OCI-LY3 (cell line): ENCODE measurements at regions not wholly inside any gene's neighbourhood (a gene's known extent, or its start where the extent isn't known, plus 50 kb on each side); places are given as distances from the start of the nearest gene placed in this dataset.
"Not testable (repeated sequence)": the region's sequence is repeated elsewhere in the genome, so short reads cannot be mapped to it uniquely, and the experiment has no call there.

Source experiments
- H2AFZ ChIP-seq: fragments of 200-600, 300-600 bp; shearing (Covaris generic); 2 replicates; pipeline ENCODE4 v1.6.0; 2014; ENCODE audit warnings: antibody characterized with exemption, low read depth, low read length
- H3K27ac ChIP-seq: fragments of 200-600, 300-600 bp; sonication (generic); 2 replicates; pipeline ENCODE4 v1.5.1; 2014; ENCODE audit warnings: mild to moderate bottlenecking, low read length, moderate library complexity, mixed read lengths
- H3K27me3 ChIP-seq: fragments of 200-600, 300-600 bp; sonication (generic); 2 replicates; pipeline ENCODE4 v1.6.1; 2014; ENCODE audit warnings: low read depth, low read length, mixed read lengths
- H3K36me3 ChIP-seq: fragments of 200-600, 300-600 bp; sonication (generic); replicated peaks from 2 replicates; pipeline ENCODE3; 2014; ENCODE audit warnings: low read depth, low read length, mixed read lengths
- H3K4me1 ChIP-seq: fragments of 300-600, 200-600 bp; sonication (generic); 2 replicates; pipeline ENCODE4 v1.6.1; 2014; ENCODE audit warnings: low read length, mixed read lengths
- H3K4me2 ChIP-seq: fragments of 200-600, 300-600 bp; sonication (generic); 2 replicates; pipeline ENCODE4 v1.6.1; 2014; ENCODE audit warnings: low read length, mixed read lengths
- H3K4me3 ChIP-seq: fragments of 300-600, 200-600 bp; sonication (generic); 2 replicates; pipeline ENCODE4 v1.5.1; 2014; ENCODE audit warnings: antibody characterized with exemption, mild to moderate bottlenecking, low read length, moderate library complexity
- H3K79me2 ChIP-seq: fragments of 300-600, 200-600 bp; shearing (Covaris generic); 2 replicates; pipeline ENCODE4 v1.6.1; 2014; ENCODE audit warnings: mild to moderate bottlenecking, low read length, mixed read lengths
- H3K9ac ChIP-seq: fragments of 300-600, 200-600 bp; shearing (Covaris generic); 2 replicates; pipeline ENCODE4 v1.6.0; 2014; ENCODE audit warnings: mild to moderate bottlenecking, low read length, moderate library complexity
- H3K9me3 ChIP-seq: fragments of 200-600, 300-600 bp; shearing (Covaris generic); 2 replicates; pipeline ENCODE4 v1.6.1; 2014; ENCODE audit warnings: low read length, mixed read lengths; ENCODE audit not compliant: insufficient read depth
- H4K20me1 ChIP-seq: fragments of 200-600, 300-600 bp; sonication (generic); 2 replicates; pipeline ENCODE4 v1.6.1; 2016; ENCODE audit warnings: low read length, mixed read lengths; ENCODE audit not compliant: insufficient read depth
- CTCF ChIP-seq: fragments of 200-600, 300-600 bp; sonication (generic); IDR thresholded peaks from 2 replicates; pipeline ENCODE4 v1.5.1; 2014; ENCODE audit warnings: antibody characterized with exemption, low read length, low read depth
- EZH2phosphoT487 ChIP-seq: fragments of 200-600 bp; shearing (Covaris generic); IDR thresholded peaks from 2 replicates; pipeline ENCODE4 v1.6.1; 2018; ENCODE audit warnings: antibody characterized with exemption, mixed run types, low read depth

GRCh38 chr6:170144571-170145271, 146.2 kb downstream of the DLL1 start:
- TF ChIP-seq CTCF: no peak
- TF ChIP-seq EZH2phosphoT487: no peak
- H3K9me3 ChIP-seq: no peaks in the 10 kb centered on the region

GRCh38 chr6:170143401-170144150, 147.3 kb downstream of the DLL1 start:
- Histone ChIP-seq H3K4me1 (no peaks in the 10 kb centered on the region), H3K4me2 (no peak overlapping the region), H2AFZ (no peak overlapping the region), H3K27me3 (no peaks in the 10 kb centered on the region), H4K20me1 (no peaks in the 10 kb centered on the region), H3K36me3 (no peaks in the 10 kb centered on the region), H3K9ac (no peak overlapping the region), H3K27ac (no peak overlapping the region), H3K4me3 (no peak overlapping the region), H3K79me2 (no peaks in the 10 kb centered on the region), H3K9me3 (no peaks in the 10 kb centered on the region)
- TF ChIP-seq CTCF (no peak), EZH2phosphoT487 (no peak)

More at GRCh38 chr6:170144571-170145271, 146.2 kb downstream of the DLL1 start:
- Histone ChIP-seq H4K20me1 (no peaks in the 10 kb centered on the region), H3K4me3 (no peak overlapping the region), H3K79me2 (no peaks in the 10 kb centered on the region), H3K27ac (no peak overlapping the region), H3K4me1 (no peaks in the 10 kb centered on the region), H3K27me3 (no peaks in the 10 kb centered on the region), H3K4me2 (no peak overlapping the region), H3K9ac (no peak overlapping the region), H3K36me3 (no peaks in the 10 kb centered on the region), H2AFZ (no peak overlapping the region)

- Histone ChIP-seq H3K4me3 (no peak overlapping the region), H3K9me3 (no peaks in the 10 kb centered on the region), H3K27me3 (no peaks in the 10 kb centered on the region), H3K27ac (no peak overlapping the region), H3K9ac (no peak overlapping the region), H3K4me2 (no peak overlapping the region), H3K4me1 (no peaks in the 10 kb centered on the region), H3K79me2 (no peaks in the 10 kb centered on the region), H3K36me3 (no peaks in the 10 kb centered on the region), H4K20me1 (no peaks in the 10 kb centered on the region), H2AFZ (no peak overlapping the region)
- TF ChIP-seq EZH2phosphoT487 (no peak), CTCF (no peak)
These were observed 148.3 kb downstream of the DLL1 start for GRCh38 chr6:170142559-170142958.

GRCh38 chr6:170141061-170141460, 149.8 kb downstream of the DLL1 start:
- H2AFZ ChIP-seq, H3K27me3 ChIP-seq, H3K4me1 ChIP-seq, H3K79me2 ChIP-seq, H3K36me3 ChIP-seq, H3K9me3 ChIP-seq, H3K27ac ChIP-seq, H3K4me2 ChIP-seq, H3K4me3 ChIP-seq, H3K9ac ChIP-seq, H4K20me1 ChIP-seq: not testable (repeated sequence)
